Left ventricle myocardium superior (tissue), 1 donor: ENCODE measurements at regions not wholly inside any gene's neighbourhood (a gene's known extent, or its start where the extent isn't known, plus 50 kb on each side); places are given as distances from the start of the nearest gene placed in this dataset.

Experiments used
- ATAC-seq: fragments of 200-7000 bp; cut with Tn5 transposase; one replicate; pipeline ENCODE4 v1.9.1; 2020; ENCODE audit warnings: mild to moderate bottlenecking, moderate library complexity
- DNase-seq: peaks from one replicate; pipeline ENCODE4 v3.0.0-alpha.2; 2020
- intact Hi-C: fragments of 100-400 bp; cut with micrococcal nuclease; formaldehyde crosslinking; loops from one replicate; pipeline ENCODE4 v1.11.0; 2022
- donor health status: DM: no; HTN: yes; CAD: no; lungs with severe emphysema.

DNA sequence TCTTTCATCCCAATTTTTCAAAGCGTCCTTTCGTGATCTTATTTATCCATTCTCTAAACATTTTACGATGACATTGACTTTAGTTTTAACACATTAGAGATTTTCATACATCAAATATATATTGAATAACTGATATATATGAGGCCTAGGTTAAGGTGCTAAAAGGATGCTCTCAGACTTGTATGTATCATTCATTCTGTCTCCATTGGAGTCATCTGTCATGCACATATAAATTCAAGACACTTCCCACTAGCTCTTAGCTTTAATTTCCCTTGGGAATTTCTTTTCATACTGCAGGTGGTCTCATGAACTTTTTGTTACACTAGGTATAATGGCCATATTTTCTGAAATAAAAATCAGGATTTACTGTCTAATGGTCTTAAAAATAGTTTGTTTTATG is 635.8 kb upstream of the C9orf72 start:
- intact Hi-C loops, result no loop called here
- ATAC-seq, result no peak

DNA sequence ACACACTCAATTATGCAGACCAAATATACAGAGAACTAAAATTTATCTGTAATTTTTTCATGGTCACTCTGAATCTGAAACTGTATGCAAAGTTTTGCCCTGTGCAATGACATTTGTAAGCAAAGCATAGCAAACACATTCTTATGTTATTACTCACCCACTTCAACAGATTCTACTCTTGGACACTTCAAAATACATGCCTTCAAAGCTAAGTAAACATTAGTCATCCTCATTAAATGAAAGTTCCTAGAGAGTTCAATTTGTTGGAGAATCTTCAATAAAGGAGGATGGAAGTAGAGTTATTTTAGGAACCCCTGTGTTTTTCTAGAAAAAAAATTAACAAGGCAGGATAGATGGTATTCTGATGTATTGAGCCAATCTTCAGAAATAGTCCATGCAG is 639.7 kb upstream of the C9orf72 start:
- ATAC-seq (peak; percentile 66), DNase-seq (no peak)
- intact Hi-C loops, result no loop called here

More for the DNA sequence above, 635.8 kb upstream of the C9orf72 start:
- no peak for DNase-seq

DNA sequence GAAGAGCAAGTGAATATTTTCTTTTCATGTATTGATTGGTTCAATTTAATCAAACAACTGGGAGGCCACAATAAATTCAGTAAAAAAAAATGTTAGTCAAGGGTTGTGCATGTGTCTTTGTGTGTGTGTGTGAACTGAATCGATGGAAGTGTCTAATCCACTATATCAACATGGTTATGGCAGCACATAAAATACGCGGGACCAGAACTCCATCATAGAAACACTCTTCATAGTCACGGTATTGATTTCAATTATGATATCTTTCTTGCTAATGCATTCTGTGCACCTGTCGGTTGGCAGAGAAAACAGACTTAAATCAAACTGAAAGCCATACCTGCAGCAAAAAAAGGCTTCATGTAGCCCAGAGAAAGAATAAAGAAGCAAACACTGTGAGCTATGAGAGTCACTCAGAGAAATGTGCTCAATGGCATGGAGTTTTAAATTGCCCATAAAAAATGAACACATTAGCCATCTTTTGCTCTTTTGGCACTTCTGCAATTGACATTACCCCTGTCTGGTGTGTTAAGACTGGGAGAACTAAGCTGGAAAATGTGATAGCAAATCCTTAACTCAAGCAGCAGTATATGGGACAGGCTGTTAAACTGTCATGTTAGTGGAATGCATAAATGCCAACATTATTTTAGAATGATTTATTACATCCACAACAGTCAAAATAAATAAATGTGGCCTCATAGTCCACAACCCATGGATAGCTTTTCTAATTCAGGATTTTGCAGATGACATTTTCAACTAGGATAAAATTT is 642.4 kb upstream of the C9orf72 start:
- DNase-seq, result no peak
- intact Hi-C loops, result no loop called here
- ATAC-seq, result no peak

DNA sequence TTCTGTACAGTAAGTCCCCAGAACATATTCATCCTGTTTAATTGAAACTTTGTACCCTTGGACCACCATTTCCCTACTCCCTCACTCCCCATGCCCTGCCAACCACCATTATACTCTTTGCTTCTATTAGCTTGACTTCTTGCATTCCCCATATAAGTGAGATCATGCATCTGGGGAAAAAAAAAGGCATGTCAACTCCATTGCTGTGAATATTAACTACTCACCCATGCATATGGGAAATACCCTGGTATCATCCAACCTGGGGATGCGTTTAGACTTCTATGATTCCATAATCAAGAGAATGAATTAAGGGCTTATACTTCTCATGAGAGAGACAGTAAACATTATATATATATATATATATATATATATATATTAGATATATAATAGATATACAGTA is 659.4 kb upstream of the C9orf72 start:
- ATAC-seq, result no peak
- intact Hi-C loops, result no loop called here
- no peak for DNase-seq

DNA sequence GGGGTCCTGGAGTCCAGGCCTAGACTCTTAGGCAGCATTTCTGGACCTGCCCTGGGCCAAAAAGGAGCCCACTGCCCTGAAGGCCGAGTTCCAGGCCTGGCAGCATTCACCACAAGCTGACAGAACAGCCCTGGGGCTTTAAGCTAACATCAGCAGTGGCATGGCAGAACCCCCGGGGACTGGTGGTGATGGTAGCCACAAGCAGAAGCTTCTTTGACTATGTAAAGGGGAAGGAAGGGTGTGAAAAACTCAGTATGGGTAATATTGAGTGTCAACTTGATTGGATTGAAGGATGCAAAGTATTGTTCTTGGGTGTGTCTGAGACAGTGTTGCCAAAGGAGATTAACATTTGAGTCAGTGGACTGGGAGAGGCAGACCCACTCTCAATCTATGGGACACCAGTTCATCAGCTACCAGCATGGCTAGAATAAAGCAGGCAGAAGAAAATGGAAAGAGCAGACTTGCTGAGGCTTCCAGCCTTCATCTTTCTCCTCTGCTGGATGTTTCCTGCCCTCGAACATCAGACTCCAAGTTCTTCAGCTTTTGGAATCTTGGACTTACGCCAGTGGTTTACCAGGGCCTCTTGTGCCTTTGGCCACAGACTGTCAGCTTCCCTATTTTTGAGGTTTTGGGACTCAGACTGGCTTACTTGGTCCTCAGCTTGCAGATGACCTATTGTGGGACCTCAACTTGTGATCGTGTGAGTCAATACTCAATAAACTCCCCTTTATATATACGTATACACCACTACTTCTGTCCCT is 661.0 kb upstream of the C9orf72 start:
- DNase-seq (no peak), ATAC-seq (no peak)
- intact Hi-C loops, result no loop called here

DNA sequence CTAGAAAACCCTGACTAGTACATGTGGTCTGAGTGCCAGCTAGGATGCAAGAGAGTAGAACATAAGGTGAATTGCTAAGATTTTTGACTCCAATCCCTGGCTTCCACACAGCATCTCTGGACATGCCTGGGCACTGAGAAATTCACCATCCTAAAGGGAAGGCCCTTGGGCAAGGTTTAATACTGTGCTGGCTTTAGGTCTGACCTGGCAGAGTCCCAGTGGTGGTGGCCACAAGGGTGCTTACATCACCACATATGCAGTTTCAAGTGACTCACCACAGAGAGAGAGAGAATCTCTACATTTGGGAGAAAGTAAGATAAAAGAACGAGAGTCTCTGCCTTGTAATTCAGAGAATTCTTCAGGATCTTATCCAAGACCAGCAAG is 661.6 kb upstream of the C9orf72 start:
- DNase-seq (no peak), ATAC-seq (no peak)
- intact Hi-C loops, result no loop called here

DNA sequence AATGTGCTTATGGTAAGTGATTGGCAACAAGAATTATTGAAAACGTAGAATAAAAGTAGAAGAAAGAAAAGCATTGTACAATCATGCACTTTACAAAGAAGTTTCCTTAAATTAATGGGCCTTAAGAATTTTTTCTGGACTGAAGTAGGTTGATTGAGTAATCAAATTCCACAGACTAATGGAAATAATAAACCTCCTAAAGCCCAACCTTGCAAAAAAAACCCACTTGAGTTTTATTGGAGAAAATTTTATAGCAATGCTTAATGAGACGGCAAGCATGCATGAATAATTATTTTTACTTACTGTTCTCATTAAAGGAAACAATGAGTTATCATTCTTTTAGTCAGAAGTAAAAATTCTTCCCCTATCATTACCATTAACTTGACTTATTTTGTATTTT is 676.1 kb upstream of the C9orf72 start:
- intact Hi-C loops, result no loop called here
- ATAC-seq (no peak), DNase-seq (no peak)

DNA sequence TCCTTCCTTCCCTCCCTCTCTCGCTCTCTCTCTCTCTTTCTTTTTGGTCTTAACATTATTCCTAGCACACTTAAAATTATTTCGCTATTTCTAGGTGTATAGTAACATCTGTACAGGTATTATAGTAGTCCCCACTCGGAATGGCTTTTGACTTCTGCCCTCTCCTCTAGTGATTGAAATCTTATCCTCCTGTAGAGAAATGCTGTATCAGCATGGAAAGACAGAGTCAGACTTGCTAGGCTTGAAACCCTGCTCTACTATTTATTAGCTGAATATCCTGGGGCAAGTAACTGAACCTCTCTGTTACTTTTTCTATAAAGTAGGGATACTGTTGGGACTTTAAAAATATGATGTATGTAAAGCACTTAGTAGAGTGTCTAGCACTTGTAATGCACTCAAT is 681.9 kb upstream of the C9orf72 start:
- DNase-seq, result no peak
- ATAC-seq, result no peak
- intact Hi-C loops, result no loop called here

DNA sequence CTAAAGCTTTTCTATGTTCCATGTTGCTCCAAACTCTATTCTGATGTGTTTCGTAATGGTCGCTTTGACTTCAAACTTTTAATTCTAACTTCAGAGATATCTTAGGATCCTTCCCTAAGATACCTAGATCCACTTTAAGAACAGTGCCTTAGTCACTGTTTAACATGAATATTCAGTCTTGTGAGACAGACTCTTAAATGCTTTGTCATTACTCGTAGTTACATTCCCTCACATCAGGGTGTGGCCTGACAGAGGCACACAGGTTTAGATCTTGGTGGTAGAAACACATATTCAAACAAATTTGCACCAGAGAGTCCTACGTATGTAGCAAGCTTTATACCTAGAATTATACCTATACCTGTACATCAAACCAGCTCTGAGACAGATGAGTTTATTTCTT is 687.0 kb upstream of the C9orf72 start:
- ATAC-seq (no peak), DNase-seq (no peak)
- intact Hi-C loops, result no loop called here

DNA sequence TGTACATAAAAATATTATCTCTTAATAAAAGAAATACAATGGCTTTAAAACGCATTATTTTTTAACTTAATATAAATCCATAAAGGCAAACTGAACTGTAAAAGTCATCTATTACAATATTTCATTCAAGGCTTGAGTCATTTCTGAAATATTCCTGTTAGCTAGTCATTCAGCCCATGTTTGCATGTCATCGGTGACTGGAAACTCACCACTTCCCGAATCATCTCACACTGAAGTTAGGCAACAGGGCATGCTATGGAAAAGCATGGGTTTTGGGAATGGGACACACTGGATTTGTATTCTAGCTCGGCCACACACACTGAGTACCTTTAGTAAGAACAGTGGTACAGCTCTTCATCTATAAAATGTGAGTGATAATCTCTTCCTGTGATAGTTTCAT is 691.1 kb upstream of the C9orf72 start:
- intact Hi-C loops, result no loop called here
- ATAC-seq (no peak), DNase-seq (no peak)

DNA sequence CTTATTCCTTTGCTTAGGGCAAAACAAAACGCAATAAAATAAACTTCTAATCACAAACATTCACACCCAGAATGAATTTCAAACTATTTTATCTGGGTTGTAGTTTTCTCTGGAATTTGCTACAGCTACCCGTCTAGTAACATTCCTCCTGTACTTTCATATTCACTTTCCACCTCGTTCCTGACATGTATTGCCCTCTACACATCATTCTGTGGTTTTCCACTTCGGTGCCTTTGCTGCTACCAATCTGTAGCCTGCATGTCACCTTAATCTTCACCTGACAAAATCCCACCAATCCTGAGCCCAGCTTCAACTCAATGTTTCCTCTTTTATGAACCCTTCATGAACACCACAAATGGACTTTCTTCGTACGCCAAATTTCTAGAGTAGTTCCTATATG is 694.1 kb upstream of the C9orf72 start:
- ATAC-seq (no peak), DNase-seq (no peak)
- intact Hi-C loops, result no loop called here

DNA sequence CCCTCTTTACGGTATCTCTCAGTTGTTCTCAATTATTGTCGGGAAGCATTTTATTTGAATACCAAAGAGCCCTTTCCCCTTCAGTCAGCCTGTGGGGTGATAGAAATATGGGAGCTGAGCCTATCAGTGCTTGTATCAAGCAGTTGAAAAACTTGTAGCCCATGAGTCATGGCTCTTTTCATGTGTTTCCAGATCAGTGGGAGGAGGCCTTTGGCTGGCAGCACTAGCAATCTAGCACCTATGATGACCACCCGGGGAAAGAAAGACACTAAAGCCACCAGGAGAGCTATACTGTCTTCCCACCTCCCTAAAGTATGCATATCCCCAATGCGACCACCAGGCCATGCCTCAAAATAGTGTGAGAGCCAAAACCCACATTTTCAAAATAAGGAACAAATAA is 696.9 kb upstream of the C9orf72 start:
- no peak for ATAC-seq
- DNase-seq, result no peak
- intact Hi-C loops, result no loop called here

DNA sequence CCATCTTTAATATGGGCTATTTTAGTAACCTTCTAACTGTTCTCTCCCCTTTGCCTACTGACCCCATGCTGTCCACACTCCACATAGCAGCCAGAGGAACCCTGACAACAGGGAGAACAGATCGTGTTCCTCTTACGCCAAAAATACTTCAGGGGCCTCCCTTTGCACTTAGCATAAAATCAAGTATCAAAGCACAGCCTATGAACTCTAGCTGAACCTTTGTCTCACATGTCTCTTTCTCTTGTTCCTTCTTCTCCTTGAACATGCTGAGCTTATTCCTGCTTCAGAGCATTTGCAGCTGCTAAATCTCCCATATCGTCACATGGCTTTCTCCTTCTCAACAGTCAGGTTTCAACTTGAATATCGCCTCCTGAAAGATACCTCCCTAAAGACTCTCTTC is 698.8 kb upstream of the C9orf72 start:
- no peak for ATAC-seq
- intact Hi-C loops, result no loop called here

DNA sequence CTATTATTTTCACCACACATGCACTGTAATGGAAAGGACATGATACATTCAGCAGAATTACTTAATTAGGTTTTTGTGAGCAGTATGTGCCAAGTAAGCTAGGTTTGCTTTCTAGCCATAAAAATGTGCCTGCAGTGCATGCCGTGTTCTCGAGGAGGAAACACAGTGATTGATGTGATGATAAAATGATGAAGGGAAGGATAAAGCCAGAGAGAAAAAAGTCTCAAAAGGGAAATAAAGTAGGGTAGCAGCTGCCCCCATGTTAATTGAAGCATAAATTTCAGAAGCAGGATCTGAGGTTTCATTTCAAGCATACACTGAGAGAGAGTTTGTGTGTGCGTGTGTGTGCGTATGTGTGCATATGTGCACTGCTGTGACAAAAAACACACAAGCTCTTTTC is 714.2 kb upstream of the C9orf72 start:
- intact Hi-C loops, result no loop called here
- DNase-seq, result no peak
- ATAC-seq, result no peak

More for the DNA sequence above, 698.8 kb upstream of the C9orf72 start:
- no peak for DNase-seq

DNA sequence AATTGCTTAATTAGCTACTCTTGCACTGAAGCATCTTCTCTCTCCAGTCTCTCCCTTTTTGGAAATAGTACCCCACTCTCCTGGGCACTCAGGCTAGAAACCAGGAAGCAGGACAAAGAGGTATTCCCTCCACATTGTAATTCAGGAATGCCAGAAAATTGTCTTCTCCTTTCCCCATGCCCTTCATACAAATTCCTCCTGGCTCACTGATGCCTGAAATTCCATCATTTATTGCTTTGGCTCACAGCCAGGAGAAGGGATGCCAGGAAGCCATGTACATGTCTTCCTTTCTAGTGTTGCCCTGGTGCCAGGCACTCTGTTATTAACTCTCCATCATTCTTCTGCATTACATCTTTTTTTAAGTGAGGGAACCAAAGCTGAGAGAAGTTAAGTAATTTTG is 716.5 kb upstream of the C9orf72 start:
- DNase-seq (no peak), ATAC-seq (no peak)
- intact Hi-C loops, result no loop called here

DNA sequence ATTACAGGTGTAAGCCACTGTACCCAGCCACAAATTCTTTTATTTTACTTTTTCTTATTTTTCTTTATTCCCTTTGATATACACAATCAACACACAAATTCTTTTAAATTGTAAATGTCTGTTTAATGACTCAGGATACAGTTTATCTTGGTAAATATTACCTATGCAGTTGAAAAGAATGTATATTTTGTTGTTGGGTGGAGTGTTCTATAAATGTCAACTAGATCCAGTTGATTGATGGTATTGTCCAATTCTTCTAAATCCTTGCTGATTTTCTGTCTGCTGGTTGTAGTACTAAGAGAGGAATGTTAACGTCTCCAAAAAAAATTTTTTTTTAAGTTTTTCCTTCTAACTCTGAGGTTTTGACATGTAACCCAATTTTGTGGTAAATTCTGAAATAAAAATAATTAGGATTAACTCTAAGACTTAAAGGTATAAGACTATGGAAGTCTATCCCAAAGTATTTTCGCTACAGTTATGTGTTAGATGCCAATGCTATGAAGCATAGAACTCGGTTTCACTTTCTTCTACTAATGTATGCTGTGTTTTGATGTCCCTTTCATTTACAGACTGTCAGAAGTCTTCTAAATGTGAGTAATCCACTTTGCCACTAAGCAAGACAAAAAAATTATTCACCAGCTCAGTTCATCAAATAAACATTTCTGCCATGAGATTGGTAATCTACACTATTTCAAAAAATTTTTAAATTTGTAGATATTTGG is 720.2 kb upstream of the C9orf72 start:
- DNase-seq (no peak), ATAC-seq (no peak)
- intact Hi-C loops, result no loop called here

DNA sequence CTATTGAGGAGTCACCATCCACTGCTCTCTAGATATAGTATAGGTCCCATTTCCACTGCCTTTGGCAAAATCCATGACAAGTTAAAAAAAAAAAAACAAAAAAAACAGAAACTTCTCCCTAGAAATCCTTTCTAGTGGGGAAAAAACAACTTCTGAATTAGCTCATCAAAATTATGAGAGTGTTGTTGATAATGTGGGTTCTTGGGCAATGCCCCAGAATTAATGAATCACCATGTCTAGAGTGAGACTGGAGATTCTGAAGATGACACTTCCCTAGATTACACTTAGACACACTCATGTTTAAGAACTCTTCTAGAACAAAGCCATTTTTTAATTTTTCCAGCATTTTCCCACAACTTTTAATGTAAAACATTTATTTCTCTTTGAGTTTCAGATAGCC is 728.0 kb upstream of the C9orf72 start:
- intact Hi-C loops, result no loop called here
- DNase-seq (no peak), ATAC-seq (no peak)

DNA sequence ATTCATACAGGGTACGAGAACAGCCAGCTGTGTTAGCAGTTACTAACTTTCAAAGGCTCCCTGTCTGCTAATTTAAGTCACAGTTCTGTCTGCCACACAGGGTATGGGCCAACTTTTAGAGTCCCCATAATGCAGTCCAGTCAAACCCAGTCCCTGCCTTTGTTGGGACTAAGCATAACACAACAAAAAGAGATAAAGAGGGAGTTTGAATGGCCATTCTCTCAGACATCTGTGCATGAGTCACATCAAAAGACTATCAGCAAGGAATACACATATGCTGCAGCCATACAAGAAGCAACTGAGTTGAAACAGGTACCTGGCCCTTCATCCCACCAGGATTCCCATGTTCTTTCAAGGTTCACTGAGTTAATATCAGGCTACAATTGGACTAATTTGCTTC is 744.5 kb upstream of the C9orf72 start:
- ATAC-seq (no peak), DNase-seq (no peak)
- intact Hi-C loops, result no loop called here

DNA sequence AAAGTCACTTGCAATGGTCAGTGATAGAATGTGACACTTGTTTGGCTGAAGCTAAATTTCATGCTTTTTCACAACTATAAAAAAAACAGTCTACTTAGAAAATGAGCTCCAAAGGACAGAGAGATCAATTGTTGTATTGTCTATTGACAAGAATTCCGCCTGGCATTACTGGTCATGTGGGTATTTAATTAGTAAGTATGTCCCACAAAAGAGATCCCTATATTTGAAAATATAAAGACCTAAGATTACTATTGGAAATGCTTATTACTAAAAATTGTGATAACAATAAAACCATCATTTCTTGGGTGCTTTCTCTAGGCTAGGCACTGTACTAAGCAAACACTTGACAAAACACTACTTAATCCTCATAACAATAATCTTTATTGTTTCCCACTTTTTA is 745.2 kb upstream of the C9orf72 start:
- intact Hi-C loops, result no loop called here
- no peak for ATAC-seq
- no peak for DNase-seq

DNA sequence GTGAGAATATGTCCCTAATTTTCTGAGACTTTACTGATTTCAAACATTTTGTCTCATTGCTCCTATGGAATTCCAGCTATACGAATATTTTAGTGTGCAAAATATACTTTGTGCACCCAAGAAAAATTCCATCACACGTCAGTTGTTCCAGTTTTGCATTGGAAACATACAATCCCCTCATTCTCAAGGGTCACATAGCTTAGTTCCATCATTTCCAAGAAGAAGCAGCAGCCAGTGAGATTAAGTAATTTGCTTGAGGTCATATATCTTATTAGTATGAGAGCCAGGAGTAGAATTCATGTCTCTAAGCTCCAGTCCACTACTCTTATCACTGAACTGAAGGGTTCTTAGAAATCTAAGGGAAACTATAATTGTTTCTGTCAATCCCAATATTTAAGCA is 746.7 kb upstream of the C9orf72 start:
- intact Hi-C loops, result no loop called here
- DNase-seq (no peak), ATAC-seq (no peak)

DNA sequence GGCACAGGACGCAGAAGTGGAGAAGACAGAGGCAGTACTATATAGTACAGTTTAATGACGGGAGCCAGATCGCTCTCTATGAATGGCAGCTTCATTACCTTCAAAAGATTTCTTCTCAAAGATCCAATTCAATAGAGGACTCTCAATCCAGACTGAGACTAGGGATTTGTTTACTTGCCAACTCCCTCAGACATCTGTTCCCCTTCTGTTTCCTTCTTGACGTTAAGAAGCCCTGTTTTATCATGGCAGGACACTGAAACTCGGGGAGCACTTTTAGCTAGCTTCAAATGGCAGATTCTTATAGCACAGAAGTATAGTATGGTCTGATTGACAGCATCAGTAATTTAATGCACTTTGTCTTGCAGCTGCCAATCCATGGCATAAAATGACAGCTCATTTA is 747.3 kb upstream of the C9orf72 start:
- ATAC-seq (no peak), DNase-seq (no peak)
- intact Hi-C loops, result no loop called here
